ENCODE measurements at regions not wholly inside any gene's neighbourhood (a gene's known extent, or its start where the extent isn't known, plus 50 kb on each side); places are given as distances from the start of the nearest gene placed in this dataset.

DNA sequence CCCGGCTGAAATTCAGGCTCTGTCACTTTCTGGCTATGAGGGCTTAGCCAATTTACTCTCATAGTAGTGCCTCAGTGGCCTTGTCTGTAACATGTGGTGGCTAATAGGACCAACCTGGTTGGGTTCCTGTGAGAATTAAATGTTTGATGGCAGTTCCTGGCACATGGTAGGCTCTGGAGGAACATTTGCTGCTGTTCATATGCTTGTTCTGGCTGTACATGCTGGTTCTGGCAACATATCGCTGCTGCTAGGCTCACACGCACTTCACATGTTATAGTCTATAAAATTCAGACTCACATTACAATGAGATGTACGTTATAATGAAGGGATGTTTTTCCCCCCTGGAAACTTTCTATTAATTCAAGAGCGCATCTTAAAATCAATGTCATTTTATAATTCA lies 417.7 kb upstream of the GYPC start:
- TF ChIP-seq, protein P1, sequence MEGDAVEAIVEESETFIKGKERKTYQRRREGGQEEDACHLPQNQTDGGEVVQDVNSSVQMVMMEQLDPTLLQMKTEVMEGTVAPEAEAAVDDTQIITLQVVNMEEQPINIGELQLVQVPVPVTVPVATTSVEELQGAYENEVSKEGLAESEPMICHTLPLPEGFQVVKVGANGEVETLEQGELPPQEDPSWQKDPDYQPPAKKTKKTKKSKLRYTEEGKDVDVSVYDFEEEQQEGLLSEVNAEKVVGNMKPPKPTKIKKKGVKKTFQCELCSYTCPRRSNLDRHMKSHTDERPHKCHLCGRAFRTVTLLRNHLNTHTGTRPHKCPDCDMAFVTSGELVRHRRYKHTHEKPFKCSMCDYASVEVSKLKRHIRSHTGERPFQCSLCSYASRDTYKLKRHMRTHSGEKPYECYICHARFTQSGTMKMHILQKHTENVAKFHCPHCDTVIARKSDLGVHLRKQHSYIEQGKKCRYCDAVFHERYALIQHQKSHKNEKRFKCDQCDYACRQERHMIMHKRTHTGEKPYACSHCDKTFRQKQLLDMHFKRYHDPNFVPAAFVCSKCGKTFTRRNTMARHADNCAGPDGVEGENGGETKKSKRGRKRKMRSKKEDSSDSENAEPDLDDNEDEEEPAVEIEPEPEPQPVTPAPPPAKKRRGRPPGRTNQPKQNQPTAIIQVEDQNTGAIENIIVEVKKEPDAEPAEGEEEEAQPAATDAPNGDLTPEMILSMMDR (IDR thresholded peaks at IDR 0.05), result no peak
- TF ChIP-seq EP300 (IDR thresholded peaks at IDR 0.05) (no peak), POLR2A (IDR thresholded peaks at IDR 0.05) (no peak)
